Retinal pigment epithelial cell (primary cell): ENCODE measurements at regions not wholly inside any gene's neighbourhood (a gene's known extent, or its start where the extent isn't known, plus 50 kb on each side); places are given as distances from the start of the nearest gene placed in this dataset.

Experiments
- DNase-seq: peaks from one replicate; pipeline ENCODE4 v3.0.0-alpha.2; 2010; ENCODE audit warnings: low read depth
- H3K4me3 ChIP-seq: 2 replicates; pipeline ENCODE4 v1.5.1; 2011; ENCODE audit warnings: mild to moderate bottlenecking, low read length, control low read depth, moderate library complexity
- CTCF ChIP-seq: conservative IDR thresholded peaks from 2 replicates; pipeline ENCODE4 v1.5.1; 2011; ENCODE audit warnings: low read depth, low read length, control low read depth, inconsistent platforms

DNA sequence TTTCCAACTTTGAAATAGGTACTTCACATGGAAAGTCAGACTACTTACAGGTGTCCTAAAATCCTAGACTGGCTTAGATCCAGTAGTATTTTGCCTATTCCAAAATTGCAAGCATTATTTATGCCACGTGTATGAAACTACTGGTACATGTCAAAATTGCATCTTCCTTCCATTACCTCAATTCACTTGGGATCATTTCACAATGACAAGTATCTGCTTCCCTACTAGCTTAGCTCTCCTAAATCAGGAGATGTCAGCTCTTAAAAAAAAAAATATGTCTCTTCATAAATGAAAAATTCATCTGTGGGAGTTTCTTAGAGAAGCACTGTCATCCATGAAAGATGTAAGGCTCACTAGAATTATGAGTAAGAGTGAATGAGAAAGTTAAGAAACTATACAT, 466.6 kb upstream of the MANEA start:
- DNase-seq = no peak
- no peak overlapping the region for H3K4me3 ChIP-seq
- TF ChIP-seq CTCF = no peak

- no peak for TF ChIP-seq CTCF
- H3K4me3 ChIP-seq = no peak overlapping the region
- DNase-seq = no peak
Measured at GRCh38 chr6:95117236-95117635, 460.1 kb upstream of the MANEA start.

- no peak overlapping the region for H3K4me3 ChIP-seq
- TF ChIP-seq CTCF = no peak
- DNase-seq = no peak
Measured at GRCh38 chr6:95119927-95120326, 457.4 kb upstream of the MANEA start.

DNA sequence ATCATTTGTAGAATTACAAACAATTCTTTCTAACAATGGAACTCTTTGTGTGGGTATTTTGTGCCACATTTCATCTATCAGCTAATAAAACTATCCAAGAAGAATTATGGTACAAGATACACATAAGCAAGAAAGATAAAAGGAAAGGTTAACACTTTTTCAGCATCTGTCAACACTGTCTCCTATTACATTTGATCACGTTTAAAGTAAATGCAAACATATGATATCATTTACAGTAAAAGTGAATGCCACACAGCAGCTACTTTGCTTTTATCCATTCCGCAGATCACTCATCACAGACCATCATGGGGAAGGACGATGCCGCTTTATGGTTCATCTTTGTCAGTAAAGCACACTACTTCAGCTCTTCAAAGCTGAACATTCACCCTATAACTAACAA, 456.4 kb upstream of the MANEA start:
- H3K4me3 ChIP-seq = no peak overlapping the region
- DNase-seq = no peak
- TF ChIP-seq CTCF = no peak

GRCh38 chr6:95127261-95127660, 450.1 kb upstream of the MANEA start:
- H3K4me3 ChIP-seq = no peak overlapping the region
- DNase-seq = no peak
- no peak for TF ChIP-seq CTCF

DNA sequence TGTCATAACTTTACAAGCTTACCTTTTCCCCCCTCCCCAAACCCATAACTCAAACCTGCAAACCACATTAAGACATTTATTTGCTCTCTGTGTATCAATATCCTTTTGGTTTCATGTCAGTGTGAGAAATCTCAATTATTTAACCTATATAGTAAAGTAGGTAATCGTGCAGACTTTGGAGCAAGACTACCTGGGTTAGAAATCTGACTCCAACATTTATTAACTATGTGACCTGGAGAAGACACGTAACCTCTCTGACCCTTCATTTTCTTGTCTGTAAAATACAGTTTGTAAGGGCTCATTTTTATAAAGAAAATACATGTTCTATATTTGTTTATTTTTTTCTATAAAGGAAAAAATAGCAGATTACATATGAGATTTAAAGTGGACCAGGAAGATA, 448.9 kb upstream of the MANEA start:
- H3K4me3 ChIP-seq = no peak overlapping the region
- TF ChIP-seq CTCF = no peak
- DNase-seq = no peak

- no peak for DNase-seq
- no peak overlapping the region for H3K4me3 ChIP-seq
- no peak for TF ChIP-seq CTCF
Measured at GRCh38 chr6:95128947-95129346, 448.4 kb upstream of the MANEA start.
